DOHH2 (cell line): ENCODE measurements at regions not wholly inside any gene's neighbourhood (a gene's known extent, or its start where the extent isn't known, plus 50 kb on each side); places are given as distances from the start of the nearest gene placed in this dataset.

Experiments used
- H3F3A ChIP-seq: fragments of 200-600 bp; sonication (generic), shearing (Covaris generic); 2 replicates; pipeline ENCODE4 v1.6.0; 2016; ENCODE audit warnings: antibody characterized with exemption, mild to moderate bottlenecking; ENCODE audit not compliant: control insufficient read depth, insufficient read depth
- H3K27ac ChIP-seq: fragments of 200-600 bp; sonication (generic); 2 replicates; pipeline ENCODE4 v1.5.1; 2014; ENCODE audit warnings: low read depth, mild to moderate bottlenecking, low read length, moderate library complexity
- H3K27me3 ChIP-seq: fragments of 200-600 bp; sonication (generic); 2 replicates; pipeline ENCODE4 v1.6.1; 2014; ENCODE audit warnings: mild to moderate bottlenecking, low read length, mixed read lengths; ENCODE audit not compliant: control insufficient read depth
- H3K36me3 ChIP-seq: fragments of 200-600 bp; sonication (generic); 2 replicates; pipeline ENCODE4 v1.6.1; 2014; ENCODE audit warnings: mild to moderate bottlenecking, low read length, moderate library complexity, mixed read lengths; ENCODE audit not compliant: control insufficient read depth
- H3K4me1 ChIP-seq: fragments of 200-600 bp; sonication (generic); 2 replicates; pipeline ENCODE4 v1.6.1; 2014; ENCODE audit warnings: mild to moderate bottlenecking, low read length, mixed read lengths; ENCODE audit not compliant: control insufficient read depth
- H3K4me2 ChIP-seq: fragments of 200-600 bp; sonication (generic); 2 replicates; pipeline ENCODE4 v1.6.0; 2014; ENCODE audit warnings: mild to moderate bottlenecking, low read length, moderate library complexity
- H3K4me3 ChIP-seq: fragments of 200-600 bp; sonication (generic); 2 replicates; pipeline ENCODE4 v1.5.1; 2014; ENCODE audit warnings: mild to moderate bottlenecking, low read length, mixed read lengths
- H3K79me2 ChIP-seq: fragments of 200-600 bp; sonication (generic); 2 replicates; pipeline ENCODE4 v1.6.1; 2014; ENCODE audit warnings: mild to moderate bottlenecking, low read length, mixed read lengths; ENCODE audit not compliant: control insufficient read depth
- H3K9me2 ChIP-seq: fragments of 200-600 bp; sonication (generic); replicated peaks from 2 replicates; pipeline ENCODE4 v1.6.1; 2014; ENCODE audit warnings: mild to moderate bottlenecking, low read length, mixed read lengths; ENCODE audit not compliant: control insufficient read depth
- H3K9me3 ChIP-seq: fragments of 200-600 bp; sonication (generic); 2 replicates; pipeline ENCODE4 v1.6.1; 2014; ENCODE audit warnings: antibody characterized with exemption, low read length, mixed read lengths; ENCODE audit not compliant: control insufficient read depth, insufficient read depth
- H4K20me1 ChIP-seq: fragments of 200-600 bp; sonication (generic); 2 replicates; pipeline ENCODE4 v1.6.0; 2014; ENCODE audit warnings: low read depth, mild to moderate bottlenecking, antibody characterized with exemption, low read length, moderate library complexity; ENCODE audit not compliant: control insufficient read depth, insufficient read depth
- CTCF ChIP-seq: fragments of 200-600 bp; sonication (generic); IDR thresholded peaks from one replicate; pipeline ENCODE4 v1.5.1; 2014; ENCODE audit warnings: antibody characterized with exemption, mild to moderate bottlenecking, low read depth, low read length; ENCODE audit not compliant: poor library complexity, severe bottlenecking
- EZH2phosphoT487 ChIP-seq: fragments of 200-600 bp; sonication (generic); IDR thresholded peaks from 2 replicates; pipeline ENCODE4 v1.6.1; 2017; ENCODE audit warnings: borderline replicate concordance, mild to moderate bottlenecking, antibody characterized with exemption, low read length, moderate library complexity, mixed read lengths

DNA sequence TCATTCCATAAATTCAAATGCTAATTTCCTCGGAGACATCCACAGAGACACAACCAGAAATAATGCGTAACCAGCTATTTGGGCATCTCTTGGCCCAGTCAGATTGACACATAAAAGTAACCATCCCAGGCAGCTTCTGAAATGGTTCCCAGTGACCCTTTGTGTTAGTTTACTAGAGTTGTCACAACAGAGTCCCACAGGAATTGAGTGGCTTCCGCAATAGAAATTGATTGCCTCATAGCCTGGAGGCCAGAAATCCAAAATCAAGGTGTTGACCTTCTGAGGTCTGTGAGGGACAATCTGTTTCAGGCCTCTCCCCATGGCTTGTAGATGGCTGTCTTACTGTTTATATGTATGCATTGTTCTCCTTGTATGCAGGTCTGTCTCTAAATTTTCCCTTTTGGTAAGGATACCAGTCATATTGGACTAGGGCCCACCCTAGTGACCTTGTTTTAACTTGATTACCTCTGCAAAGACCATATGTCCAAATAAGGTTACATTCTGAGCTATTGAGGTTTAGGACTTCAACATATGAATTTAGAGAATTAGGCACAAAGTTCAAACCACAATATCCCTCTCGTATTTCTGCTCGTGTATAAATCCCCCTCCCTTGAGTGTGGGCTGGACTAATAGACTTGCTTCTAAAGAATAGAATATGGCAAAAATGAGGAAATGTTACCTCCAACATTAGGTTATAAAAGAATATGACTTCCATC, 78.2 kb upstream of the FGGY start:
- Histone ChIP-seq H3K79me2 (no peaks in the 10 kb centered on the region), H3K4me1 (no peaks in the 10 kb centered on the region), H4K20me1 (no peaks in the 10 kb centered on the region), H3K27me3 (no peaks in the 10 kb centered on the region), H3F3A (no peaks in the 10 kb centered on the region), H3K27ac (no peak overlapping the region), H3K4me3 (no peak overlapping the region), H3K9me2 (no peaks in the 10 kb centered on the region), H3K4me2 (no peak overlapping the region), H3K9me3 (no peaks in the 10 kb centered on the region), H3K36me3 (no peaks in the 10 kb centered on the region)
- TF ChIP-seq EZH2phosphoT487 (no peak), CTCF (no peak)

- Histone ChIP-seq H3K9me2 (no peaks in the 10 kb centered on the region), H3K36me3 (no peaks in the 10 kb centered on the region), H3K27me3 (no peaks in the 10 kb centered on the region), H3K79me2 (no peaks in the 10 kb centered on the region), H3K4me2 (no peak overlapping the region), H3K9me3 (no peaks in the 10 kb centered on the region), H3F3A (no peaks in the 10 kb centered on the region), H3K27ac (no peak overlapping the region), H3K4me3 (no peak overlapping the region), H4K20me1 (no peaks in the 10 kb centered on the region), H3K4me1 (no peaks in the 10 kb centered on the region)
- TF ChIP-seq CTCF (no peak), EZH2phosphoT487 (no peak)
These were observed 77.0 kb upstream of the FGGY start for GRCh38 chr1:59219916-59220315.

GRCh38 chr1:59220356-59220755, 76.5 kb upstream of the FGGY start:
- no peaks in the 10 kb centered on the region for H3K79me2 ChIP-seq
- no peaks in the 10 kb centered on the region for H3K9me3 ChIP-seq
- no peaks in the 10 kb centered on the region for H3K27me3 ChIP-seq
- no peak overlapping the region for H3K4me3 ChIP-seq
- no peak for TF ChIP-seq EZH2phosphoT487
- TF ChIP-seq CTCF = no peak
- H3K36me3 ChIP-seq = no peaks in the 10 kb centered on the region
- no peak overlapping the region for H3K4me2 ChIP-seq
- no peak overlapping the region for H3K27ac ChIP-seq
- H3F3A ChIP-seq = no peaks in the 10 kb centered on the region
- no peaks in the 10 kb centered on the region for H3K4me1 ChIP-seq
- H3K9me2 ChIP-seq = no peaks in the 10 kb centered on the region
- H4K20me1 ChIP-seq = no peaks in the 10 kb centered on the region
